Type B pancreatic cell (in vitro differentiated cells): ENCODE measurements at regions not wholly inside any gene's neighbourhood (a gene's known extent, or its start where the extent isn't known, plus 50 kb on each side); places are given as distances from the start of the nearest gene placed in this dataset.

Experiments
- DNase-seq: peaks from one replicate; pipeline ENCODE4 v3.0.0; 2021; ENCODE audit warnings: mixed read lengths; ENCODE audit not compliant: unreplicated experiment; ENCODE audit errors: extremely low spot score
- H3K27ac Mint-ChIP-seq: 2 replicates; pipeline ENCODE4 v1.8.0; 2021; ENCODE audit warnings: mild to moderate bottlenecking, mixed read lengths
- H3K27me3 Mint-ChIP-seq: 2 replicates; pipeline ENCODE4 v1.8.0; 2021; ENCODE audit warnings: mixed read lengths
- H3K36me3 Mint-ChIP-seq: 2 replicates; pipeline ENCODE4 v1.8.0; 2021; ENCODE audit warnings: mixed read lengths
- H3K4me1 Mint-ChIP-seq: one replicate; pipeline ENCODE4 v1.8.0; 2021; ENCODE audit warnings: mixed read lengths; ENCODE audit not compliant: unreplicated experiment
- H3K4me3 Mint-ChIP-seq: 2 replicates; pipeline ENCODE4 v1.8.0; 2021; ENCODE audit warnings: mild to moderate bottlenecking, mixed read lengths
- H3K9me3 Mint-ChIP-seq: 2 replicates; pipeline ENCODE4 v1.8.0; 2021; ENCODE audit warnings: mixed read lengths
- TF ChIP-seq, protein P1 (sequence below): fragments of 200-600 bp; sonication (generic); conservative IDR thresholded peaks from 2 replicates; pipeline ENCODE4 v1.5.0; 2021; ENCODE audit warnings: antibody characterized with exemption, mild to moderate bottlenecking

DNA sequence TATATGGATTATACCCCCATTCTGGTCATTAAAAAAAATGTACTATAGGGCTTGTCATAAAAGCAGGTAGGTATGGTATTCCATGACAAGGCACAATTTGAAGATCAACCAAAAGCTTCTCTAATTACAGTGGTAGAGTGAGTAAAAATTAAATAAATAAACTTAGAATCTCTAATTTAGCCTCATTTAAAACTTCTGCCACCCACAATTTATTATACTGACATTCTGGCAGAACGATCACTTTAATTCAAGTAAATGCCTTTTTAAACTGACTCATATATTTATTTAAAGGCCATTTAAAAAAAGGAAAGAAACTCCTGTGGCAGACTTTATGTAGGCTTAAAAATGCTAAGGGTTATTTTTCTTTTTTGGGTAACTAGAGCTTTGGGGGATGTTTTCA lies 68.3 kb upstream of the PHACTR2 start:
- TF ChIP-seq, protein P1, sequence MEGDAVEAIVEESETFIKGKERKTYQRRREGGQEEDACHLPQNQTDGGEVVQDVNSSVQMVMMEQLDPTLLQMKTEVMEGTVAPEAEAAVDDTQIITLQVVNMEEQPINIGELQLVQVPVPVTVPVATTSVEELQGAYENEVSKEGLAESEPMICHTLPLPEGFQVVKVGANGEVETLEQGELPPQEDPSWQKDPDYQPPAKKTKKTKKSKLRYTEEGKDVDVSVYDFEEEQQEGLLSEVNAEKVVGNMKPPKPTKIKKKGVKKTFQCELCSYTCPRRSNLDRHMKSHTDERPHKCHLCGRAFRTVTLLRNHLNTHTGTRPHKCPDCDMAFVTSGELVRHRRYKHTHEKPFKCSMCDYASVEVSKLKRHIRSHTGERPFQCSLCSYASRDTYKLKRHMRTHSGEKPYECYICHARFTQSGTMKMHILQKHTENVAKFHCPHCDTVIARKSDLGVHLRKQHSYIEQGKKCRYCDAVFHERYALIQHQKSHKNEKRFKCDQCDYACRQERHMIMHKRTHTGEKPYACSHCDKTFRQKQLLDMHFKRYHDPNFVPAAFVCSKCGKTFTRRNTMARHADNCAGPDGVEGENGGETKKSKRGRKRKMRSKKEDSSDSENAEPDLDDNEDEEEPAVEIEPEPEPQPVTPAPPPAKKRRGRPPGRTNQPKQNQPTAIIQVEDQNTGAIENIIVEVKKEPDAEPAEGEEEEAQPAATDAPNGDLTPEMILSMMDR, result no peak
- peaks cover 17% of the 10 kb centered on the region for H3K4me1 Mint-ChIP-seq
- H3K27ac Mint-ChIP-seq, result no peak overlapping the region
- no peaks in the 10 kb centered on the region for H3K36me3 Mint-ChIP-seq
- H3K27me3 Mint-ChIP-seq, result no peaks in the 10 kb centered on the region
- no peaks in the 10 kb centered on the region for H3K9me3 Mint-ChIP-seq
- H3K4me3 Mint-ChIP-seq, result no peak overlapping the region
- DNase-seq, result no peak

DNA sequence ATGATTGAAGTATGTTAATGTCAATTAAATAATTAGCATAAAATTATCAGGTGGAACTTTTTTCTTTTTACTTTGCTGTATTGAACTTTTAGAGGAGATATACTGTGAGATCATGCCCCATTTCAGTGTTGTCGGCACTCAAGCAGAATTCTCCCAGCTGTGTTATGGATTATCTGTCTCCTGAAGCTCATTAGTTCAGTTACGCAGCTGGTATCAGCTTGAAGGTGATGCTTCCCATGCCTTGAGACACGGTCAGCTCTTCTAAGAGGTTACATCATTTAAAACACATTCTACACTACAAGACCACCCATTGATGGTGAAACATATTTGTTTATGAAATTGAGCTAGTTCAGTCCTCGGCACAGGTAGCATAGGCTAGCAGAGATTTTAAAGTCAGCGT lies 68.9 kb upstream of the PHACTR2 start:
- TF ChIP-seq, protein P1, result no peak
- H3K4me1 Mint-ChIP-seq, result peaks cover 17% of the 10 kb centered on the region
- H3K36me3 Mint-ChIP-seq, result no peaks in the 10 kb centered on the region
- no peaks in the 10 kb centered on the region for H3K9me3 Mint-ChIP-seq
- DNase-seq, result no peak
- H3K27ac Mint-ChIP-seq, result no peak overlapping the region
- no peaks in the 10 kb centered on the region for H3K27me3 Mint-ChIP-seq
- no peak overlapping the region for H3K4me3 Mint-ChIP-seq

DNA sequence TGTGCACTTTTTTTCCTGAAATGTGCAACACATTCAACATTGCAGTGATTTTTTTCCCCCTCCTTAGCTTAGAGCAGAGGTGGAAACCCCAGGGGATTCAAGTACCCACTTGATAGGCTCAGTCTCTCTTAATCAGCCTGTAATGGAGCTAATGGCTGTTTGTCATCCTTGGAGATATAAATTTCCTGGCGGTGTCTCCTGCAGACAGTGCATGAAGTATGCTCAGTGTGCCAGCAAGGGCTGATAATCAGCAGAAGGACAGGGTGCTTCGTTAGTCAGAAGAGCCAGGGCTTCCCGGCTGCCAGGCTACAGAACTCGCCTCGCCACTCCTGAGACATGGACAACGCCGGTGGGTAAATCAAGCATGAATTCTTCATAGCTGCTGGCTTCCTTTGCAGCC lies 69.8 kb upstream of the PHACTR2 start:
- DNase-seq, result no peak
- Mint-ChIP-seq H3K27me3 (no peaks in the 10 kb centered on the region), H3K27ac (no peak overlapping the region), H3K9me3 (no peaks in the 10 kb centered on the region), H3K4me3 (no peak overlapping the region), H3K36me3 (no peaks in the 10 kb centered on the region), H3K4me1 (peaks cover 17% of the 10 kb centered on the region)
- TF ChIP-seq, protein P1, result no peak

DNA sequence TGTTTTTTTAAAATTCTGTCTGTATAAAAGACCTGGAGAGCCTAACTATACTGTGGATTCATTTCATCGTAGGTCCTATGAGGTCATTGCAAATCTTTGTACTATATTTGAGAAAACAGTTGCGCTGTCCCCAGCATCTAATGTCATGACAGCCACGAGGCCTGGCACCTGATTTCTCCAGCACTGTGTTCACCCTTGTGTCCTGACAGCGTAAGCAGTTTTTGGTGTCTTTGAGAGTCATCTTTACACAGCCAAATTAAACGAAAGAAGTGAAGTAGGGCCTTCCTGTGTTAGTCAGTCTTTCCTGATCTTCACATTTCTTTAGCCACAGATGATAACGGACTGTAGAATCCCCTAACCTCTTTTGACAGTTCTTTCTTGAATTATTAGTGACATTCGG lies 70.6 kb upstream of the PHACTR2 start:
- no peaks in the 10 kb centered on the region for H3K36me3 Mint-ChIP-seq
- H3K9me3 Mint-ChIP-seq, result no peaks in the 10 kb centered on the region
- no peak for DNase-seq
- no peaks in the 10 kb centered on the region for H3K27me3 Mint-ChIP-seq
- TF ChIP-seq, protein P1, result no peak
- peaks cover 17% of the 10 kb centered on the region for H3K4me1 Mint-ChIP-seq
- H3K4me3 Mint-ChIP-seq, result no peak overlapping the region
- H3K27ac Mint-ChIP-seq, result no peak overlapping the region

DNA sequence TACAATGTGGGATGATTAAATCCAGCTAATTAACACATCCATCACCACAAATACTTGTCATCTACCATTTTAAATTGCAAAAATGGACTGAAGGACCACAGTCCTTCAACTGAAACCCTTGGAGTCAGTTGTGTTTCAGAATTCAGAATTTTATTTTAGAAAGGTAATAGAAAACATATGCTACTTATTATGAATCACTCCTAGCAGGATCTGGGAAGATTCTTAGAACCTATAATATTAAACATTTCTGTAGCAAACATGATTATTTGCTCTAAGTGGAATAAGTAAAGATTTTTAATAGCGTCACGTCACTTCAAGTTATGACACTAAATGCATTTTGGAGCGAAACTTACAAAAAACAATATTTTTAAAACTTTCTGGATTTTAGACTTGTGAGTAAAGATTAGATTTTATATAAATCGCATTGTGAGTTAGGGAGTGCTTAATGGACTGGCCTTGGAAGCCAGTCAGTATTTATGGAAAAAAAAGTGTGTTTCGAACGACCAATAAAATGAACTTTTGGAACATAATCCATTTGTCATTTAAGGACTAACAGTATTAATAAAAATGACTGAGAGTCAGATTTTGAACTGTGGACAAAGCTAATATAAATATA lies 71.8 kb upstream of the PHACTR2 start:
- no peak overlapping the region for H3K27ac Mint-ChIP-seq
- H3K27me3 Mint-ChIP-seq, result no peaks in the 10 kb centered on the region
- TF ChIP-seq, protein P1, result no peak
- no peak for DNase-seq
- H3K4me3 Mint-ChIP-seq, result no peak overlapping the region
- H3K36me3 Mint-ChIP-seq, result no peaks in the 10 kb centered on the region
- peaks cover 17% of the 10 kb centered on the region for H3K4me1 Mint-ChIP-seq
- H3K9me3 Mint-ChIP-seq, result no peaks in the 10 kb centered on the region

DNA sequence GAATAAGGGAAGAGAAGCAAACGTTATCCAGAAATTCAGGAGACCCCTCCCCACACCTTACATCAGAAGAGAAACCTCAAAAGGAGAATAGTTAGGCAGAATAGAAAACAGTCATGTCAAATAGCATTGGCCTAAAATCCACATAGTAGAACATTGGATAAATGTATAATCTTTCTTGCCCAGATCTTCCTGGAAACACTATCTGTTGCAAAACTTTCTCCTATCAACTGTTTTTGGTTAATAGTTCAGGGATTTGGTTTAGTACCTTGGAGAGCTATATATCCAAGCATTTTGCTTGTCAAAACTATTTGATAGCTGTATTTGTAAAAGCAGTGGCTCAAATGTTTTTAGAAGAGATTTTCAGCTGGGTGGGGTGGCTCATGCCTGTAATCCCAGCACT lies 74.3 kb upstream of the PHACTR2 start:
- Mint-ChIP-seq H3K4me1 (peaks cover 9% of the 10 kb centered on the region), H3K4me3 (no peak overlapping the region), H3K27me3 (no peaks in the 10 kb centered on the region), H3K36me3 (no peaks in the 10 kb centered on the region), H3K9me3 (no peaks in the 10 kb centered on the region), H3K27ac (no peak overlapping the region)
- TF ChIP-seq, protein P1, result no peak
- no peak for DNase-seq
